GM03348 (cell line): ENCODE measurements at regions not wholly inside any gene's neighbourhood (a gene's known extent, or its start where the extent isn't known, plus 50 kb on each side); places are given as distances from the start of the nearest gene placed in this dataset.
"Not testable (repeated sequence)": the region's sequence is repeated elsewhere in the genome, so short reads cannot be mapped to it uniquely, and the experiment has no call there.

Source experiments
- DNase-seq: peaks from one replicate; pipeline ENCODE4 v3.0.0; 2012; ENCODE audit warnings: low spot score

GRCh38 chr10:8283166-8283905, 228.8 kb downstream of the GATA3 start:
- DNase-seq = no peak

- DNase-seq = no peak
Measured at GRCh38 chr10:8283986-8284385, 229.5 kb downstream of the GATA3 start.

- DNase-seq = not testable (repeated sequence)
Measured at GRCh38 chr10:8285970-8286369, 231.5 kb downstream of the GATA3 start.

GRCh38 chr10:8288600-8288999, 234.1 kb downstream of the GATA3 start:
- DNase-seq = no peak

- DNase-seq = no peak
Measured at GRCh38 chr10:8289186-8289924, 234.9 kb downstream of the GATA3 start.

DNA sequence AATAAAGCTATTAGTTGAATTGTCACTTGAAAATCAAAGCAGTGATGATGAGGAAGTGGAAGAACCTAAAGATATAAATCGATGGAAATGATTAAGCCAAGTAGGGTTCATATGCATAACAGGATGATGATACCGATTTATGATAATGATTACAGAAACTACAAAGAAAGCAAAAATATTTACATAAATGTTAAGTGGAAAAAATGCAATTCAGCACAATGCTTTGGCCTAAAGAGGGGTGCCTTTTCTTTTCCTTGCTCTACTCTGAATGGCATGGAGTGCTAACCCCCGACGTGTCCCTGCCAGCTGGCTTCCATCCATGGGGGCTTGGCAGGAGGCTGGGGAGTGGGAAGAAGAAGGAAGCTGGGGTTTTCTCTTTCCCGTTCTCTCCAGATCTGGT, 240.3 kb downstream of the GATA3 start:
- no peak for DNase-seq

DNA sequence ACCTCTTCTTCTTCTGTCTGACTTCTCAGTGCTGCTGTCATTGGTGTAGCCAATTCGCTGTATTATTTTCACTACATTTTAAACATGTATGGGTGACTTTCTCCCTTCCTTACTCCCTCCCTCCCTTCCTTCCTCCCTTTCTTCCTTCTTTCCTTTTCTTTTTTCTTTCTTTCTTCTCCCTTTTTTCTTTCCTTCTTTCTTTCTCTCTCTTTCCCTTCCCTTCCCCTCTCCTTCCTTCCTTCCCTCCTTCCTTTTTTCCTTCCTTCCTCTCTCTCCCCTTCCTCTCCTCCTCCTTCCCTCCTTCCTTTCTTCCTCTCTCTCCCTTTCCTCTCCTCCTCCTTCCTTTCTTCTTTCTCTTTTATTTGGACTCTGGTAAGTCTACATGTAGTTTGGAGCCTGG, 240.8 kb downstream of the GATA3 start:
- DNase-seq = no peak

DNA sequence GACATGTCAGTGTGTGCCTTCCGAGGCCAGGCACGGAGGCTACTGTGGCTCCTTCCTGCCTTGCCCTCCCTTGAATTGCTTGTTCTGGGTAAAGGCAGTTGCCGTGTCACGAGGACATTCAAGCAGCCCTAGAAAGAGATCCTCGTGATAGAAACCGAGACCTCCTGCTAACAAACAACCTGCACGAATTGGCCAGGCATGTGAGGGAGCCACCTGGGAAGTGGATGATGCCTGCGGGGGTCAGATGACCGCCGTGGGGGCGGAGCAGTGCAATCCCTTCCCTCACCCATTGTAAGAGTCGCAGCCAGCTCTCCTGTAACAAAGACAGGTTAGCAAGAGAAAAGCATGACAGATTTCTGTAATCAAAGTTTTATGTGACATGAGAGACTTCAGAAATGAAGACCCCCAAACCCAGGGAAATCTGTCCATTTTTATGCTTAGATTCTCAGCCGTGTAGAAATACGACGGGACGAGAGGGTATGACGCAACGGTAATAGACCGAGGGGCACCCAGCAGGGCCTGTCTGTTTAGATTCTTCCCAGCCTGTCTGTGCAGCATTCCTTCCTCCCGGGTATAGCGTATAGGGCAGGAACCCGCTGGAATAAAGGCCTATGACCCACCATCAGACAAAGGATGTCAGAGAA, 241.7 kb downstream of the GATA3 start:
- DNase-seq = no peak

GRCh38 chr10:8296734-8297101, 242.2 kb downstream of the GATA3 start:
- no peak for DNase-seq

DNA sequence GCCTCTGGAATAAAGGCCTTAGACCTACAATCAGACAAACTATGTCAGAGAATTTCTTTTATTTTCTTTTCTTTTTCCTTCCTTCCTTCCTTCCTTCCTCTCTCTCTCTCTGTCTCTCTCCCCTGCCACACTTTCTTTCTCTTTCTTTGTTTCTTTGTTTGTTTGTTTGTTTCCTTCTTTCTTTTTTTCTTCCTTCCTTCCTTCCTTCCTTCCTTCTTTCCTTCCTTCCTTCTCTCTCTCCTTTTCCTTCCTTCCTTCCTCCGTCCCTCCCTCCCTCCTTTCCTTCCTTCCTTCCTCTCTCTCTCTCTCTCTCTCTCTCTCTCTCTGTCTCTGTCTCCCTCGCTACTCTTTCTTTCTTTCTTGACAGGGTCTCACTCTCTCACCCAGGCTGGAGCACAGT, 242.6 kb downstream of the GATA3 start:
- DNase-seq = no peak

GRCh38 chr10:8297959-8298358, 243.5 kb downstream of the GATA3 start:
- DNase-seq = no peak

GRCh38 chr10:8298896-8299570, 244.5 kb downstream of the GATA3 start:
- no peak for DNase-seq

DNA sequence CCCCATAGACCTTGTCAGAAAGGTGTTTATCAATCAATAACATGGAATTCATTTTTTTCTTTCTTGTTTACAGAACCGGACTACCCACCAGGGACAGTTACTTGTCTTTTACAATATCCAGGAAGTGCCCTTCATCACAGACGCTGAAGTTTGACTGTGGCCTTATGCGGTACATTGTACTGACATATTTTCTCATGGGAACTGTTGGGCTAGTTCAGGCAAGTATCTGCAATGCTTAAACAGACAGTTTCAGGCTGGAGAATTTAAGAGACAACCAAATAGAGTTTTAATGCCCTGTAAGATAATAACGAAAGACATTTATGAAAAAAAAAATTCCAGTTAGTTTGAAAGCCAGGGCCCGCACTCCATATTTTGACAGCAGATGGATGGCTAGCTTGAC, 246.4 kb downstream of the GATA3 start:
- no peak for DNase-seq

GRCh38 chr10:8301333-8301732, 246.8 kb downstream of the GATA3 start:
- DNase-seq = no peak

- DNase-seq = no peak
Measured at GRCh38 chr10:8301831-8302230, 247.3 kb downstream of the GATA3 start.

- no peak for DNase-seq
Measured at GRCh38 chr10:8302565-8302964, 248.1 kb downstream of the GATA3 start.

DNA sequence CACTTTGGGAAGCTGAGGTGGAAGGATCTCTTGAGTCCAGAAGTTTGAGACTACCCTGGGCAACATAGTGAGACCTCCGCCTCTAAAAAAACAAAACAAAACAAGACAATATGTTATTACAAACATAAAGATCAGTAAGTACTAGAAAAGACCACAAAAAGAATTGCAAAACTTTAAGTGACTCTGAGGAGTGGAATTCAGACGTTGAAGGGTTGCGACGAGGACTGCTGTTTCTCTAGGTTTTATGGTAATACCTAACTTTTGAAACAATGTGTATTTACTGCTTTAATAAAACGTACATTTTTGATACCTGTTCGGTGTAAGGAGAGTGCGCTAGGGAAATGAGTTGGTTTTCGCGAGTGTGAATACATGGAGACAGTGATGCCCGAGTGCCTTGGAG, 250.4 kb downstream of the GATA3 start:
- no peak for DNase-seq

DNA sequence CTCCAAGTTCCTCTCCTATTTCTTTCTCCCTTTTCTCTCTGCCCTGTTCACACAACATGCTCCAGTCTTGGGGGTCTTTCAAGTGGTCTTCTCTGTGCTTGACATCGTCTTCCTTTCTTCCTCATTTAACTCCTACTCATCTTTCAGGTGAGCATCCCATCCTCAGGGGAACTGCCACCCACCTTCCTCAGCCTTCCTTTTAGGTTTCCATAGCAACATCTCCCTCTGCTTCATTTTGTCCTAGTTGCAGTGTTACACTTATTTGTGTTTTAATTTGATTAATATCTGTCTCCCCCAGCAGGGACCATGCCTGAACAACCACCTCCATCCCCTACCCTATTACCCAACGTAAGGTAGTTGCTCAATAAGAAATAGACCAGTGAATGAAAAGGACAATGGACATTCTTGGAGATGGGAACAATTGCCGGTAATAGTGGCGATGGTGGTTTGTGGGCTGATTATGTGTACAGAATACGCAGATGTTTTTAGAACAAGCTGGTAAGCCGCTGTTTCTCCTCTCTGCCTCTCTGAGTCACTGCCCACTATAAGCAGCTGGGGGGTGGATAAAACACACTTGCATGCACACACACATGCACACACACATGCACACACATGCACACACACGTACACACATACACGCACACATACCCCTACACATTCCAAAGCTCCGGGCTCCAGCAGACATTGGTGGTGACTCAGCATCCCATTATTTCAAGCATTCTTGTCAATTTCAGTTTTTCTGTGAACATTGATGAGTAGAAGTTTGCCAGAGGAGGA, 251.6 kb downstream of the GATA3 start:
- DNase-seq = no peak

GRCh38 chr10:8306685-8307364, 252.3 kb downstream of the GATA3 start:
- no peak for DNase-seq

DNA sequence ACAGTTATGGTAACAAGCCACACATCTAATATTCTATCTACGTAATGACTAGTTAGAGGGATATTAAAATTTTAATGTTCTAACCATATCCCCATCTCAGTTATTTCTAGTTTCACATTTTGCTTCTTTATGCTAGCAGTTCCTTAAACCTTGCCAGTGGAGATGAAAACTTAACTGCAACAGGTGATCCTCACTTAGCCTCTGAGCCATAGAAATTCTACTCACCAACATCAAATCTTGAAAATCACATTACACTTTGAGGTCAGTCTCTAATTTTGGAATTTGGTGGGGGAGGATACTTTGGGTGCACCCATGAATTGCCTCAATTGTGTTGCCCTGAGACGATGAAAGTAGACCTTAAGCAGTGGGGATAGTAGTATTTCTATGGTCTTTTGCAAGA, 256.4 kb downstream of the GATA3 start:
- no peak for DNase-seq

DNA sequence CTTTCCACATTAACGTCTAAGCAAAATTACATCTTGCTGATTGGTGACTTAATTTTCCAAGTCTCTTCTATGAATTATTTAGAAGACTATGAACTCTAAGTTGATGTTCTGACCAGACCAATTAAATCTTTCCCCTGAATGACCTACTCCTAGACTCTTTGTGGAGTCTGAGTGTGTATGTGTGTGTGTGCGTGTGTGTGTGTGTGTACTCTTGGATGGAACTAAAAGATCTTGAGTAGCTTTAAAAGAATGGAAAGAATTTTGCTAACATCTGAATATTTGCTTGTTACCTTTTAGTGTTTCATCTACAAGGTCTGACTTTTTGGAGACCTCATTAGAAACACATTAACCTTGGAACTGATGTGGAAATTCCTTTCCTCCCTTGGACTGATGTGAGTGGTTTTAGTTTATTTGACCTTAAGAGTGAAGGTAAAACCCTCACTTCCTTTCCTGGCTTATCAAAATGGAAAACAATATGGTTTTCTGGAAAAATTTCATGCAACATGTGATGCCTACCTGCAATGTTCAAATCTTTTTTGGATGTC, 257.1 kb downstream of the GATA3 start:
- no peak for DNase-seq
